ENCODE measurements at regions not wholly inside any gene's neighbourhood (a gene's known extent, or its start where the extent isn't known, plus 50 kb on each side); places are given as distances from the start of the nearest gene placed in this dataset.
A peak's percentile ranks its signal among the peaks of the same experiment; 100 is the strongest.
"Not testable (repeated sequence)": the region's sequence is repeated elsewhere in the genome, so short reads cannot be mapped to it uniquely, and the experiment has no call there.

- DNase-seq: no peak
Measured at GRCh38 chr4:16450724-16451123, 224.5 kb upstream of the TAPT1 start.

DNA sequence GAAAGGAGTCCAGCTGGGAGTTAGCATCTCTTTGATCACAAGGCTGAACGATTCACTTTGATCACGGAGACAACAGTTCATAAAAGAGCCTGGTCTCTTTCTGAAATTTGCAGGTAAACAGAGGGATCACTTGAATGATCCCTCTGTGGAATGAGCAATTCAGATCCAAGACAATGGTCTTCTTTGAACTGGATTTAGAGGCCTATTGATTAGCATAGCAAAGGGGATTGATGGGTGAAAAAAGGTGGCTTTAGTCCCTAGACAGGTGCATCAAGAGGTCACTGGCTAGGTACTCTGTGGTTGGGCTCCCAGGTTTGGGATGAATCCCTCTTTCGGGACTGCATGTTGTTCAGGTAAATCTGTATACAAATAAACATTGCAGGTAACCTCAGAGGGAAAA is 223.8 kb upstream of the TAPT1 start:
- DNase-seq: no peak

DNA sequence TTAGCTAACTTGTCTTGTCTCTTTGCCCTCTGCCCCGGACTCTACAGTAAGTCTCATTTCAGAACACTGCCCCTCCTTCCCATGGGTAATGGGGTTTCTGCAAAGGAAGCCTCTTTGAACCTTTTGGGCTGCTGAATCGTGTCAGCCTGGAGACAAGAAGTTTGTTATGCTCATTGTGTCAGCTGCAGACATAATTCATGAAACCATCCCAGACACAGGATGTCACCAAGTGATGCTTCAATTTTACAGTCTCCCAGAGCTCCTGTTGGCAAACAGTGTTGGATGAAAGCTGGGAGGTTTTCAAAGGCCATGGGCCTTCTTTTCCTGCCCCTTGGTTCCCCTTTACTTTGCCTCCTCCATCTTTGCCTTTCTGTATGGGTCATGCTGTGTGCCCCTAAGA is 223.1 kb upstream of the TAPT1 start:
- DNase-seq: no peak

DNA sequence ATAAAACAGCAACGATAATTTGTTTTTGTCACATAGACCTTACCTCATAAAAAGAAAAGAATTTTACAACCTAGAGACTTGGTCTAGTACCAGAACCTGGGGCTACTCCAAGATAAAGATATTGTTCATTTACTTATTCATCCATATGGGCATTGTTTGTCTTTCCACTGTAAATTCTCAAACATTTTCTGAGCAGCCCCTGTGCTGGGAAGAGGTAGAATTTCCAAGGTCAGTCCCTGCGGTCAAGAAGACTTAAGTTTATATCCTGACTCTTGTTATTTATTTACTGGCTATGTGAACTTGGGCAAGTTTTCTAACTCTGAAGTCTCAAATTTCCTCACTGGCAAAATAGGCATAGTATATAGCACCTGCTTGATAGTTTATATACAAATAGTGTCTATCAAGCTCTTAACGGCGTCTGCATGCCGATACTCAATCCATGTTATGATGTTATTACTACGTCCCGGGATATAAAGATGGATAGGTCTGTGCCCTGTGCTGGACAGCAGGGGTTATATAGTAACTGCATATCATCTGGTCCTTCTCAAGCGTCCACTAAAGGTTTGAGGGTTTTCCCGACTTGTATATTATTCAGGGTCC is 222.1 kb upstream of the TAPT1 start:
- no peak for DNase-seq

GRCh38 chr4:16443504-16444088 is 217.3 kb upstream of the TAPT1 start:
- DNase-seq: peak; percentile 43 to 45

DNA sequence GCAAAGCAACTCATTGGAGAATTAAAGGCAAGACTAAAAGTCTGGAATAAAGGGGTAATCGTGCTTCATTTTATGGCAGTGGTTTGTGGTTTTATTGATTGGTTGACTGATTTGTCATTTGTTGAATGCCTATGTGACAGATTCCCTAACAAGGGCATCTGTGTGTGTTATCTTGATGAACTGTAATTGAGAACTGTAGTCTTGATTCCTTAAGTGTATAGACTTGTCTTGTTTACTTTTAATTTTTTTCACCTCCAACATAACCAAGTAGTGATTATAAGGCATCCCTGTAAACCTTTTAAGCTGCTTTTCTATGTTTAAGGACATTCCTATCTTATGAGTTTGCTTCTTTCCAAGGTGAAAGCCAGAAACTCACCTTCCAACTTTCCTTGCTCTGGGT is 216.0 kb upstream of the TAPT1 start:
- DNase-seq: no peak

GRCh38 chr4:16439768-16440167 is 213.5 kb upstream of the TAPT1 start:
- DNase-seq: no peak

- DNase-seq: no peak
Measured at GRCh38 chr4:16438986-16439385, 212.7 kb upstream of the TAPT1 start.

DNA sequence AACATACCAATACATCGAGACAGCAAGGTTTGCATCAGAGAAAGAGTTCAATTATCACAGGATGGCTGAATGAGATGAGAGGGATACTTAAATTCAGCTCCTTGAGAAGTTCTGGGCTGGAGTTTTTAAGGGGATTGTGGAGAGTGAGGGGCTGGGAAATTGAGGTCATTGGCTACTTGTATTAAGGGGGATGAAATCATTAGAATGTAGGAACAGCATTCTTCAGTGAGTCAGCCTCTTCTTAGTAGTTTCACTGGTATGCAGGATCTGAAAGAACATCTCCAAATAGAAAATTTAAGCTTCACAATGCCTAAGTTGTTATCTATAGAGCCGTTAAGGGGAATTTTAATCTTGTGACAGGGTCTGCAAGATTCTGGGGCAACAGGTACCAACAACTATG is 211.6 kb upstream of the TAPT1 start:
- no peak for DNase-seq

DNA sequence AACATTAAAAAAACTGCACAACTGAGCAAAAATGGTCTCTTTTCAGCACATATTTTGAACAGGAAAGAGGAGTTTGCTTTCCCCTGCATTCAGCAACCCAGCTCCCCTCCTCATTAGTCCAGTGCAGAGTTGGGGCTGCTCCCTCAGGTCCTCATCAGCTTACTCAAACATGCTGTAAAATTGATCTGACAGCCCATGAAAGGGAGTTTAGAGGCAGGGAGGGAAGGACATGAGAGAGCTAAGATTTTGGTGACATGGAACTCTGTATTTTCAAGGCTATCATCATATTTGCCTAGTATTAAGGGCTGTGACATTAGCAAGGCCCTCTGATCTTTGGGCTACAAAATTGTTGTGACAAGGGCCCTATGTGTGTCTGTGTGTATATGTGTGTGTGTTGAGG is 205.6 kb upstream of the TAPT1 start:
- DNase-seq: no peak

DNA sequence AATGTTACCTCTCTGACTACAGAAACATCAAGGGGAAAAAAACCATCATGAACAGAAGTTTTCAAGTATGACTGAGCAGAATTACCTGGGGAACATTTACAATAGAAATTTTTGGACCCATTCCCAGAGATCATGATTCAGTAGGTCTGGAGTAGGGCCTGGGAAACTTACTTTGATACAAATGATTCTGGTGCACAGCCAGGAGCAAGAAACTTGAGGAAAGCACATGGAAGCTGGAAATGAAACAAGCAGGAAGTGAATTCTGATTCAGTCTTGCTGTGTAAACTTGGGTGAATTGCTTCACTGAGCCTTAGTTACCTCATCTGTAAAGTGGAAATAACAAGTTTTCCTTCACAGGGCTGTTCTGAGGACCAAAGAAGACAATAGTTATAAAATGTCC is 192.5 kb upstream of the TAPT1 start:
- DNase-seq: no peak

GRCh38 chr4:16417198-16417597 is 190.9 kb upstream of the TAPT1 start:
- peak in 1 of 2 donors; percentile 1 for DNase-seq

DNA sequence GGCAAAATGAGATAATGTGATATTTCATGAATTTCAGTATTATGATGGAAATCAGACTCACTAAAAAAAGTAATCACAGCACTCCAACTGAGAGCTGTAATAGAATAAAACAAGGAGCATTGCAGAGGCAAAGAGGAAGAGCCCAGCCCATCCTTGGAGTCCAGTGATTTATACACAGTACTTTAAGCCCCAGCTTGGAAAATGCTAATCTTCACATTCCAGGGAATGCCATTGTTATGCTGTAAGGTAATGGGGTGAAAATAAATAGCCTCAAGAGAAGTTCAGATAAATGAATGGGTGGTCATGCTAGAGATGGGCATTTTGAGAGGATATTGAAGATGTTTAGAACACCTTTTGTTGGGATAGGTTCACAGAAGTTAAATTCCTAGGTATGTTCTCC is 190.3 kb upstream of the TAPT1 start:
- DNase-seq: no peak

DNA sequence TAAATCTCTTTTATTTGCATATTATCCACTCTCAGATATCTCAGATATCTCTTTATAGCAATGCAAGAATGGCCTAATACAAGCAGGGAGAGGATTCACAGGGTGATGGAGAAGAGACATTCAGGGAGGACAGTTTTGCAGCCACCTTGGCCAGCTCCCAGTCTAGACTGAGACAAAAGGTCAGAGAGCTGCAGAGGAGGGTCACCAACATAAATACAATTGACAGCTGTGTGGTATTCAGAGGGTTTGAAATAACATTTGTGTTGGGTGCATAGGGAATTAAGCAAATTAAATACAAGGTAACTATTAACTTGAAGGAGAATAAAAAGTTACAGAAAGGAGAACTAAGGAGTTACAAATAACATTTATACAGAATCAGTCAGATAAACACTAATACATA is 189.5 kb upstream of the TAPT1 start:
- DNase-seq: no peak

- DNase-seq: no peak
Measured at GRCh38 chr4:16413814-16414555, 187.7 kb upstream of the TAPT1 start.

GRCh38 chr4:16411501-16412085 is 185.3 kb upstream of the TAPT1 start:
- no peak for DNase-seq

DNA sequence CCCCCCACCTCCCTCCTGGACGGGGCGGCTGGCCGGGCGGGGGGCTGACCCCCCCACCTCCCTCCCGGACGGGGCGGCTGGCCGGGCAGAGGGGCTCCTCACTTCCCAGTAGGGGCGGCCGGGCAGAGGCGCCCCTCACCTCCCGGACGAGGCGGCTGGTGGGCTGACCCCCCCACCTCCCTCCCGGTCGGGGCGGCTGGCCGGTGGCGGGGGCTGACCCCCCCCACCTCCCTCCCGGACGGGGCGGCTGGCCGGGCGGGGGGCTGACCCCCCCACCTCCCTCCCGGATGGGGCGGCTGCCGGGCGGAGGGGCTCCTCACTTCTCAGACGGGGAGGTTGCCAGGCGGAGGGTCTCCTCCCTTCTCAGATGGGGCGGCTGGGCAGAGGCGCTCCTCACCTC is 166.9 kb upstream of the TAPT1 start:
- not testable (repeated sequence) for DNase-seq

DNA sequence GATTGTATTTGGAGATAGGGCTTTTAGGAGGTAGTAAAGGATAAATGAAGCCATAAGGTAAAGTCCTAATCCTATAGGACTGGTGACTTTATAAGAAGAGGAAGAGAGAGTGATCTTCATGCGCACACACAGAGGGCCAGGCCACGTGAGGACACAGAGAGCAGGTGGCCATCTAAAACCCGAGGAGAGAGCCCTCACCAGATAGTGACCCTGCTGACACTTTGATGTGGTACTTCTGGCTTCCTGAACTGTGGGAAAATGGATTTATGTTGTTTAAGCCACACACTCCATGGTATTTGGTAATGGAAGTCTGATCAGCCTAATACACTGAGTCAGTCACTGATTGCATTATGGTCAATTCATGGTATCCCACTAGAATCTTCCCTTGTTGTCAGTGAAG is 164.9 kb upstream of the TAPT1 start:
- DNase-seq: no peak

DNA sequence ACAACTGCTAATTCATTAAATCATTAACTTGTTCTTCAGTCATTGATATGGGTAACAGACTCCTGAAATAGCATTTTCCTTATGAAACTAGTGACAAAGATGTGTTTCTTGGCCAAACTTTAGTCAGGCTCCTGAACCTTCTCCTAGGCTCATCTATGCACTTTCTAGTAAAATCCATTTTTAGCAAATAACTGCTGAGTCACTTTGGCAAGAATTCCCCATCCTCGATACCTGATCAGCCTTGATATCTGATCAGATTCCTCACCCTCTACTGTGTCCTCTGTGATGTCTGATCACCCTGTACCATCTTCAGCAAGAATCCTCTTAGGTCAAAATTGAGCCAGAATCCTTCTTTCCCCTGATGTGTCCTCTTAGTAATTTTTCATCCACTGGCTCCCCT is 161.2 kb upstream of the TAPT1 start:
- no peak for DNase-seq

- no peak for DNase-seq
Measured at GRCh38 chr4:16386711-16387320, 160.5 kb upstream of the TAPT1 start.

- no peak for DNase-seq
Measured at GRCh38 chr4:16384576-16384975, 158.3 kb upstream of the TAPT1 start.

DNA sequence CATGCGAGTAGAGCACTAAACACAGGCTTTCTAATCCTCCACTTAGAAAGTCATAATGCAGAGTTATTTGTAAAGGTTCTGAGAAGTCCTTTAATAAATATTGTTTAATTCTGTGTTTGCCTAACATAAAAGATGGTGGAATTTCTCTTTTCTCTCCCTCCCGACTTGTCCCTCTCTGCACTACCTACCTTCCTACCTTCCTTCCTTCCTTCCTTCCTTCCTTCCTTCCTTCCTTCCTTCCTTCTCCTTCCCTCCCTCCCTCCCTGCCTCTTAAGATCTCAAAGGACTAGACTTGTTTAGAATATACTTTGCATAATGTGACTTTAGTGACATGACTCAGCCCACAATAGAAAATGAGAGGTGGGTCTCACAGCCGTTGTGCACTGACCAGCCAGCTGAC is 156.3 kb upstream of the TAPT1 start:
- DNase-seq: no peak

DNA sequence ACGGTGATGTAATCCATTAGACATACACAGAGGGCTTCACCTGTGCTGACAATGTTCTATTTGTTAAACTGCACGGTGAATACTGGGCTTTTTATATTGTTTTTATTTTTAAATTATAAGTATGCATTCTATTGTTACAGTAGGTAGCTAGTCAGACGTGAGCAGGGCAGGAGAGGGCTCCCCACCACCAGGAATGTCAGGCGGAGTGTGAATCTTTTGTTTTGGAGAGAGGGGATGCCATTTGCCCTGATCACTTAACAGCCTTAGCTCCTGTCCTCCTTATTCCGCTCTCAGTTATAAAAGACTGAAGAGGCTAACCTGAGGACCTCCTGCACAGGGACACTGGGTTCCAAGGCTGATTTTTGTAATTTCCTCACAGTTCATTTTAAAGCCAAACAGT is 151.6 kb upstream of the TAPT1 start:
- no peak for DNase-seq

All from inflammatory macrophage (primary cell).